Immature natural killer cell (primary cell): ENCODE measurements at regions not wholly inside any gene's neighbourhood (a gene's known extent, or its start where the extent isn't known, plus 50 kb on each side); places are given as distances from the start of the nearest gene placed in this dataset.

ENCODE experiments used
- DNase-seq, 3 donors: peaks; one replicate each; pipeline ENCODE4 v3.0.0; 2022; ENCODE audit warnings: mixed read lengths in 1 of 3
- H3K27ac Mint-ChIP-seq, 6 donors: one replicate each; pipeline ENCODE4 v1.8.0; 2020; ENCODE audit warnings: mixed read lengths in 6 of 6, mild to moderate bottlenecking in 5 of 6, inconsistent platforms in 4 of 6, moderate library complexity in 3 of 6
- H3K27me3 Mint-ChIP-seq, 3 donors: one replicate each; pipeline ENCODE4 v1.8.0; 2020 to 2021; ENCODE audit warnings: low read depth in 3 of 3, mild to moderate bottlenecking in 3 of 3, mixed read lengths in 3 of 3, moderate library complexity in 3 of 3, inconsistent platforms in 1 of 3
- H3K36me3 Mint-ChIP-seq, 3 donors: one replicate each; pipeline ENCODE4 v1.8.0; 2020; ENCODE audit warnings: mixed read lengths in 3 of 3, inconsistent platforms in 2 of 3, mild to moderate bottlenecking in 2 of 3
- H3K4me1 Mint-ChIP-seq, 2 donors: one replicate each; pipeline ENCODE4 v1.8.0; 2020; ENCODE audit warnings: inconsistent platforms in 2 of 2, mild to moderate bottlenecking in 2 of 2, mixed read lengths in 2 of 2, moderate library complexity in 1 of 2
- H3K4me3 Mint-ChIP-seq, 5 donors: one replicate each; pipeline ENCODE4 v1.8.0; 2020; ENCODE audit warnings: mild to moderate bottlenecking in 5 of 5, mixed read lengths in 5 of 5, inconsistent platforms in 3 of 5, moderate library complexity in 3 of 5
- H3K9me3 Mint-ChIP-seq, 6 donors: one replicate each; pipeline ENCODE4 v1.8.0; 2020; ENCODE audit warnings: mild to moderate bottlenecking in 6 of 6, mixed read lengths in 6 of 6, inconsistent platforms in 4 of 6, moderate library complexity in 3 of 6

DNA sequence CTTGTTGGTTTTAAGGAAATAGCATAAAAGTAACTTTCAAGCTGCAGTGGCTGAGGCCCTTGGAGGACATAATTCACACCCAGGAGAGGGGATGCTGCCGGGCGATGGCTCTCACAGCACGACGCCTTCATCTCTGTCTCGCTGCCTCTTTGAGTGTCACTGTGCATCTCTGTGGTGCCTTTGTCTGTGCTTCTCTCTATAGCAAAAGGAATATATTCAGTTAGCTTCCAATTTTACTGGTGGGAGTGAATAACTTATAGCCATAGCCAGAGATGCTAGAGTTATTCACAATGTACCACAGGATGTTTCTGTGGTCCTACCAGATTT is 276.7 kb downstream of the SYK start:
- Mint-ChIP-seq H3K9me3 (no peaks in the 10 kb centered on the region), H3K36me3 (peaks cover 3 to 8% (median 7%) of the 10 kb centered on the region in 3 donors), H3K4me1 (no peaks in the 10 kb centered on the region), H3K27ac (peak overlapping the region in 1 of 6 donors; percentile 5), H3K27me3 (peaks cover 0 to 3% (median 0%) of the 10 kb centered on the region in 3 donors), H3K4me3 (no peak overlapping the region)
- DNase-seq, result no peak

DNA sequence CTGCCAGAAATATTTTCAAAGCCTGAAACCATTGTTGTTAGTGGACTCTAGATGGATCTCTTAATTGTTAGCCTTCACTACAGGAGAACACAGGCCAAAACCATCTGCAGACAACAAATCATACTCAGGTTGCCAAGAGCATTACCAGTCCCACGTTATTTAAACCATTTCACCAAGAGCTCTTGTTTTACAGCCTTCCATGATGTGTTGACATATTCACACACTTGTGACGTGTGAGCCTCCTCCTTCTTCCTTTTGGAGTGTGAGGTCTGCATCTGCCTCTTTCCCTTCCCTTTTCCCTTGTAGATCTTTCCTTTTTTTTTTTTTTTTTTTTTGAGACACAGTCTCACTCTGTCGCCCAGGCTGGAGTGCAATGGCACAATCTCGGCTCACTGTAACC is 279.0 kb downstream of the AUH start:
- Mint-ChIP-seq H3K27ac (no peak overlapping the region), H3K36me3 (peaks cover 7 to 12% (median 11%) of the 10 kb centered on the region in 3 donors), H3K27me3 (no peaks in the 10 kb centered on the region), H3K9me3 (no peaks in the 10 kb centered on the region), H3K4me3 (no peak overlapping the region), H3K4me1 (no peaks in the 10 kb centered on the region)
- no peak for DNase-seq

DNA sequence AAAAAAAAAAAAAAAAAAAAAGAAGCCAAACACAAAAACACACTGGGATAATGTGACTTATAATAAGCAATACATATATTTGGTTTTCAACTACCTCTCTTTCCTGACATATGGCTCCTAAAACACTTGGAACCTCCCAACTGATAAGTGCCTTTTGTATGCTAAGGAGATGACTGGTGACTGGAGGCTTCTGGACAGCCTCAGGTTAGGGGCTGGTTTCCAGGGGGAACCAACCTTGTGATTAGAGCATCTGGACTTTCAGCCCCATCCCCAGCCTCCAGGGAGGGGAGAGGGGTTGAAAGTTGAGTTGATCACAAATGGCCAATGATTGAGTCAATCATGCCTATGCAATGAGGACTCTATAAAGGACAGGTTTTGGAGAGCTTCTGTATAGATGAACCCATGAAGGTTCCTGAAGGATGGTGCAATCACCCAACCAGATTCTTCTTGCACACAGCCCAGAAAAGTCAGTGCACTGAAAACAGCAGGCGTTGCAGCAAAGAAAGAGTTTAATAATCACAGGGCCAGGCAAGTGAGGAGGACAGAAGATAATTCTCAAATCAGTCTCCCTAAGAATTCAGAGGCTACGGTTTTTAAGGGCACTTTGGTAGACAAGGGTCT is 276.7 kb downstream of the AUH start:
- no peak for DNase-seq
- Mint-ChIP-seq H3K4me1 (peaks cover 6 to 7% of the 10 kb centered on the region in 2 donors), H3K27ac (no peak overlapping the region), H3K9me3 (no peaks in the 10 kb centered on the region), H3K36me3 (peaks cover 3 to 12% (median 11%) of the 10 kb centered on the region in 3 donors), H3K27me3 (no peaks in the 10 kb centered on the region), H3K4me3 (no peak overlapping the region)

DNA sequence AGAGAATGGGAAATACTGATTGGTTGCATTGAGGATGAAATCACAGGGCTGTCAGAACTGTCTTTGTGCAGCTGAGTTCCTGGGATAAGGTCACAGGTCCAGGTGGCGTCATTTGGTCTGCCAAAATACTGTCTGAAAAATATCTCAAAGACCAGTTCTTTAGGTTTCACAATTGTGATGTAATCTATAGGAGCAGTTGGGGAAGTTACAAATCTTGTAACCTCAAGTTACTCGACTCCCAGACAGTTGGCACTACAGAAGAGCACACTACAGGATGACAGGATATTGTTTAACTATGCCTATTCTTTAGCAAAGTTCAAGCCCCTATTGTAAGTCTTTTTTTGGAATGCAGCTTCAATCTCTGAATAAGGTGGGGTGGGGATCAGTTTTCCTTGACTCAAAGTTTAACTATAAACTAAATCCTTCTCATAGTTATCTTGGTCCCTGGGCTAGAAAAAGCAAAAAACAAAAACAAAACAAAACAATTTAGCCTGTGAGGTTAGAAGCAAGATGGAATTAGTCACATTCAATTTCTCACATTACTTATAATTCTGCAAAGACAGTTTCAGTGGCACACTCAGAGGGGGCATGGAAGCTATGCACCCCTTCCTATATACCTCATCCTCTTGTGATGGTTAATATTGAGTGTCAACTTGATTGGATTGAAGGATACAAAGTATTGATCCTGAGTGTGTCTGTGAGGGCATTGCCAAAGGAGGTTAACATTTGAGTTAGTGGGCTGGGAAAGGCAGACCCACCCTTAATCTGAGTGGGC is 276.0 kb downstream of the AUH start:
- Mint-ChIP-seq H3K4me3 (no peak overlapping the region), H3K36me3 (peaks cover 0 to 12% (median 8%) of the 10 kb centered on the region in 3 donors), H3K27me3 (no peaks in the 10 kb centered on the region), H3K9me3 (no peaks in the 10 kb centered on the region), H3K4me1 (peaks cover 9% of the 10 kb centered on the region in 2 donors), H3K27ac (peak overlapping the region in 1 of 6 donors; percentile 20)
- no peak for DNase-seq

DNA sequence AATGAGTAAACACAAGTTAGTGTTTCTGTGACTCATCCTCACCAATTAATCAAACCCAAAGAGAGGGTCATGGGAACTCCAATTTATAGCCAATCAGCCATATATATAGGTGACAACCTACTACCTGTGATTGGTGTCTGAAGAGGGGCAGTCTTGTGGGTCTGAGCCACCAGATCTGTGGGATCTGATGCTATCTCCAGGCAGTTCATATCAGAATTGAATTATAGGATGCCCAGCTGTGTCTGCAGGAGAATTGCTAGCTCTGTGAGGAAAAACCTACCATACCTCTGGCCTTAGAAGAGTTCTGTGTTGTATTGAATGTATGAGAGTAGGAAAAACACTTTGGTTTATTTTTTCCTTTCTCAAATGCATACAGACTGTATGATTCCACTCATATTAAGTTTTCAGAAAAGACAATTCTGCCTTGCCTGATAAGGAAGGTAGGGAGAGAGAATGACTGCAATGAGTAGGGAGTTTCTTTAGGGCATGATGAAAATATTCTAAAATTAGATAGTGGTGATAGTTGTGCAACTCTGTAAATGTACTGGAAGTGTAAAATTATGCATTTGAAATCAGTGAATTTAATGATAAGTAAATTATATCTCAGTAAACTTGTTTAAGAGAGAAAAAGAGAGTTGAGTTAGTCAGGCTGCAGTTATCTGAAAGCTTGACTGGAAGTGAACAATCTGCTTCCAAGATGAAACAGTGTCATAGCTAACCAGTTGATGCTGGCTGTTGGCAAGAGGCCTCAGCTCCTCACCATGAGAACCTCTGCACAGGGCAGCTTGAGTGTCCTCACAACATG is 274.9 kb downstream of the AUH start:
- Mint-ChIP-seq H3K27ac (no peak overlapping the region), H3K36me3 (peaks cover 0 to 12% (median 8%) of the 10 kb centered on the region in 3 donors), H3K9me3 (peaks cover 0 to 2% (median 0%) of the 10 kb centered on the region in 6 donors), H3K4me3 (no peak overlapping the region), H3K27me3 (peaks cover 0 to 2% (median 0%) of the 10 kb centered on the region in 3 donors), H3K4me1 (peaks cover 9% of the 10 kb centered on the region in 2 donors)
- no peak for DNase-seq

DNA sequence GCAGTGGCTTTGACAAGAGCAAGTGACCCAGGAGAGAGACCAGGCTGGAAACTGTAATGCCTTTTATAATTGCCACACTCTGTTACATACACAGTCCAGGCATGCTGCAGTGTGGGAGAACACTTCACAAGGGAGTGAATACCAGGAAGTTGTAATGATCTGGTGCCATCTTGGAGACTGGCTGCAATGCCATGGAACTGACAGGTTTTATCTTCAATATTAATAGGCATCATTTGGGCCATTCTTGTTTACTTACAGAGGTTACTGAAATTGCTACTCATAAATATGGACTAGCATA is 274.3 kb downstream of the AUH start:
- no peak for DNase-seq
- Mint-ChIP-seq H3K9me3 (peaks cover 0 to 2% (median 0%) of the 10 kb centered on the region in 6 donors), H3K4me1 (peaks cover 9% of the 10 kb centered on the region in 2 donors), H3K27ac (peak overlapping the region in 1 of 6 donors; percentile 50), H3K36me3 (peaks cover 0 to 12% (median 8%) of the 10 kb centered on the region in 3 donors), H3K4me3 (no peak overlapping the region), H3K27me3 (peaks cover 0 to 2% (median 0%) of the 10 kb centered on the region in 3 donors)

DNA sequence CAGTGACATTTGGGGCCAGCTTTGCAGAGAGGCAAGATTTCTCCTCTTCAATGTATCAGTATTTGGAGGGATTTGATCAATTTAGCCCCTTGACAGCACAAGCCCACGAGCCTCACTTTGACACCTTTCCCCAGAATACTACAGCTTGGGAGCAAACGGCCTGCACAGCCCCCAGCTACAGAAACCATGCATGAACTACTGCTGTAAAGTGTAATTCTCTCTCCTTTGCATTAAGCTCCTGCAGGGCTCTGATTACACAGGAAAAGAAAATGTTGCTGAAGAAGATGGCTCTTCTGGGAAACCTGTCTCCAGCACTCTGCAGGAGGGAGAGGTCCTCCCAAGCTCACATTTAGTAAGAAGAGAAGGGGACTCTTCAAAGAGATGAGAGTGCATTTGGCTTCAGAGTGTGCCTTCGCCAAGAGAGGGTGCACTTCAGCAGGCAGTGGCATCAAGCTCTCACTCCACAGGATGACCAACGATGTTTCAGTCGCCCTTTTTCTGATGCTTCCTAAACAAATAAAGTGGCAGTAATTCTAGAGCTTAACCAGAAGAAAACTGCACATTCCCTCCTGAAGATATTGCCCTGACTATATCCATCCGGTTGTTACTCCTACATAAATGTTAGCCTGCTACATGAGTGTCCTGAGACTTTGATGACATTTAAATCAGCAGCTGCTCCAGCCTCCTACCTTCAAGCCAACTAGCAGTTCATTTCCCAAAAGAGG is 272.2 kb downstream of the AUH start:
- Mint-ChIP-seq H3K4me1 (peaks cover 9% of the 10 kb centered on the region in 2 donors), H3K9me3 (peaks cover 0 to 4% (median 0%) of the 10 kb centered on the region in 6 donors), H3K36me3 (peaks cover 0 to 16% (median 13%) of the 10 kb centered on the region in 3 donors), H3K27me3 (peaks cover 0 to 2% (median 0%) of the 10 kb centered on the region in 3 donors), H3K27ac (peak overlapping the region in 4 of 6 donors; percentile 13 to 82 (median 62)), H3K4me3 (no peak overlapping the region)
- peak; percentile 30 to 55 (median 46) for DNase-seq

DNA sequence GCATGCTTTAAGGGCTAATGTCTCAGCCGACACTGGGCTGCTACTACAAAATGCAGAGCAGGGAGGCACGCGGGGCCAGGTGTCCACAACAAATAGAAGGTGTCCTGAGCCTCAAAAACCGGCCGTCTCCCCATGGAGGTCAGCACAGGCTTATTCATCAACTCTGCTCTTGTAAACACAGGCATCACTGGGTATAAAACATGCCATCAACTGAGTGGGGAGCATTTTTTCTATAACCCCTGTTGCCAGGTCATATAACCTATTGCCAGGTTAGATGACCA is 271.6 kb downstream of the AUH start:
- Mint-ChIP-seq H3K9me3 (peaks cover 0 to 4% (median 0%) of the 10 kb centered on the region in 6 donors), H3K27ac (peak overlapping the region in 4 of 6 donors; percentile 13 to 82 (median 62)), H3K36me3 (peaks cover 0 to 18% (median 15%) of the 10 kb centered on the region in 3 donors), H3K27me3 (peaks cover 0 to 2% (median 0%) of the 10 kb centered on the region in 3 donors), H3K4me3 (no peak overlapping the region), H3K4me1 (peaks cover 9% of the 10 kb centered on the region in 2 donors)
- DNase-seq, result no peak

DNA sequence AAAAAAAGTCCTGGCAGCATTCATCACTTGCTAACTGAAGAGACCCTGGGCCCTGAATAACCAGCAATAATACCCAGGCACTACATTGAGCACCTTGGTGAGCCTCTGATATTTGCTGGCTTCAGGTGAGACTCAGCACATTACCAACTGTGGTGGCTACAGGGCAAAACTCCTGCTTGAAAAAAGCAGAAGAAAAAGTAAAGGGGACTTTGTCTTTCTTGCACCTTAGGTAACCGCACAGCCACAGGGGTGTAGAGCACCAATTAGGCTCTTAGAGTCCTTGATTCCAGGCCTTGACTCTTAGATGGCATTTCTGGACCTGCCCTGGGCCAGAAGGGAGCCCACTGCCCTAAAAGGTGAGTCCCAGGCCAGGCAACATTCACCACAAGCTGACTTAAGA is 269.5 kb downstream of the AUH start:
- no peak overlapping the region for H3K4me3 Mint-ChIP-seq
- H3K4me1 Mint-ChIP-seq, result peaks cover 9% of the 10 kb centered on the region in 2 donors
- no peak for DNase-seq
- H3K27me3 Mint-ChIP-seq, result peaks cover 0 to 2% (median 0%) of the 10 kb centered on the region in 3 donors
- H3K27ac Mint-ChIP-seq, result peak overlapping the region in 1 of 6 donors; percentile 51
- H3K9me3 Mint-ChIP-seq, result peaks cover 0 to 4% (median 0%) of the 10 kb centered on the region in 6 donors
- H3K36me3 Mint-ChIP-seq, result peaks cover 6 to 16% (median 14%) of the 10 kb centered on the region in 3 donors

DNA sequence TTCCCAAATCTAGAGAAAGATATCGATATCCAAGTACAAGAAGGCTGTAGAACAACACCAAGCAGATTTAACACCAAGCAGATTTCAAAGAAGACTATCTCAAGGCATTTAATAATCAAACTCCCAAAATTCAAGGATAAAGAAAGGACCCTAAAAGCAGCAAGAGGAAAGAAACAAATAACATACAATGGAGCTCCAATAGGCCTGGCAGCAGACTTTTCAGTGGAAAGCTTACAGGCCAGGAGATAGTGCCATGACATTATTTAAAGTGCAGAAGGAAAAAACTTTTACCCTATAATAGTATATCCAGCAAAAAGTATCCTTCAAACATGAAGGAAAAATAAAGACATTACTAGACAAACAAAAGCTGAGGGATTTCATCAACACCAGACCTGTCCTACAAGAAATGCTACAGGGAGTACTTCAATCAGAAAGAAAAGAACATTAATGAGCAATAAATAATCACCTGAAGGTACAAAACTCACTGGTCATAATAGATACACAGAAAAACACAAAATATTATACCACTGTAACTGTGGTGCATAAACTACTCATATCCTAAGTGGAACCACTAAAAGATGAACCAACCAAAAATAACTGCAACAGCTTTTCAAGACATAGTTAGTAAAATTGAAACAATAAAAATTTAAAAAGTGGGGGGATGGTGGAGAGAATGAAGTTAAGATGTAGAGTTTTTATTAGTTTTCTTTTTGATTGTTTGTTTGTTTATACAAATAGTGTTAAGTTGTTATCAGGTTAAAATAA is 267.2 kb downstream of the AUH start:
- Mint-ChIP-seq H3K27me3 (peaks cover 0 to 3% (median 0%) of the 10 kb centered on the region in 3 donors), H3K4me1 (peaks cover 13 to 14% of the 10 kb centered on the region in 2 donors), H3K9me3 (peaks cover 0 to 4% (median 0%) of the 10 kb centered on the region in 6 donors), H3K36me3 (peaks cover 6 to 14% (median 8%) of the 10 kb centered on the region in 3 donors), H3K27ac (peak overlapping the region in 3 of 6 donors; percentile 0 to 32 (median 3)), H3K4me3 (no peak overlapping the region)
- no peak for DNase-seq

DNA sequence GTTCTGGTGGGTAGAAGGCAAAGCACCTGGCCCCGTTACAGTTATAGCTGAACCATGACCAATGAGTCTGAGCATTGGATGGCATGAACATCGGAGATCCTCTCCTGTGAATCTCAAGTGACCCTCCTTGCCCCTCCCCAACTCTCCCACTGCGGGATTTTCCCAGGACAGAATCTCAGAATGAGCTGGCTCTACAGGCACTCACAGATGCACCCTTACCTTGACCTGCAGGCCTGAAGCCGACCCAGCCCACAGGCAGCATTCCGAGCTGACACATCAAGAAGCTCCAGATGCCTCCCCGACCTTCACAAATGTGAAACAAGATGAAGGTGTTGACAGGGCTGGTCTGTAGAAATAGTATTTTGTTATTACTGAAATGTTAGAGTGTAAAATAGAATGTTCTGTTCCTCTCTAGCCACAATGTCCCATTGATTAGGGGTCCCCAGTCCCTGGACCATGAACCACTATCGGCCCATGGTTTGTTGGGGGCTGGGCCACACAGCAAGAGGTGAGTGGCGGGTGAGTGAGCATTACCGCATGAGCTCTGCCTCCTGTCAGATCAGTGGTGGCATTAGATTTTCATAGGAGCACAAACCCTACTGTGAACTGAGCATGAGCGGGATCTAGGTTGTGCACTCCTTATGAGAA is 263.4 kb downstream of the AUH start:
- no peak overlapping the region for H3K4me3 Mint-ChIP-seq
- H3K27me3 Mint-ChIP-seq, result peaks cover 6 to 12% (median 7%) of the 10 kb centered on the region in 3 donors
- no peak for DNase-seq
- H3K4me1 Mint-ChIP-seq, result peaks cover 38 to 43% of the 10 kb centered on the region in 2 donors
- H3K36me3 Mint-ChIP-seq, result peaks cover 6 to 14% (median 8%) of the 10 kb centered on the region in 3 donors
- no peak overlapping the region for H3K27ac Mint-ChIP-seq
- H3K9me3 Mint-ChIP-seq, result peaks cover 0 to 3% (median 0%) of the 10 kb centered on the region in 6 donors

DNA sequence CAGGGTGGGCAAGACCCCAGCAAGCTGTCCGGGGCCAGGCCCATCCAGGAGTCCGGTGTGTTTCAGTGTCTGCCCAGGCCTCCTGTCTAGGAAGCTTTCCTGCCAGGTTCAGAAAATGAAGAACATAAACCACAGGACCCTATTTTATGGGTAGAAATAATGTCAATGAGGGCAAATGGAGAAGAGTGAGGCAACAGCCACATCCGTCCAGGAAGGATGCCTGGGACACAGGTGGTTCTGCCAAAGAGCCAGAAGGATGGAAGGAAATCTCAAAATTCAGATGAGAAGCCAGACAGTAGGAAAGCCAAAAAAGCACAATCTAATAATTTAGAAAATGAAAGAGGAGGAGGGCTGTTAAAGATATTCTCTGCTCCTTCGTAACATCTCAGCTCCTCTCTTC is 262.3 kb downstream of the AUH start:
- Mint-ChIP-seq H3K4me1 (peaks cover 38 to 43% of the 10 kb centered on the region in 2 donors), H3K4me3 (peak overlapping the region; percentile 36 to 87 (median 70)), H3K36me3 (peaks cover 6% of the 10 kb centered on the region in 3 donors), H3K27me3 (peaks cover 6 to 12% (median 7%) of the 10 kb centered on the region in 3 donors), H3K27ac (peak overlapping the region in 3 of 6 donors; percentile 75 to 90 (median 90)), H3K9me3 (peaks cover 0 to 3% (median 0%) of the 10 kb centered on the region in 6 donors)
- DNase-seq, result no peak
